22Rv1 (cell line): ENCODE measurements at regions not wholly inside any gene's neighbourhood (a gene's known extent, or its start where the extent isn't known, plus 50 kb on each side); places are given as distances from the start of the nearest gene placed in this dataset.

Source experiments
- CTCF ChIP-seq: fragments of 450-650 bp; IDR thresholded peaks from 2 replicates; pipeline ENCODE4 v1.5.1; 2017; ENCODE audit warnings: mild to moderate bottlenecking
- ZFX ChIP-seq: fragments of 450-650 bp; IDR thresholded peaks from 2 replicates; pipeline ENCODE4 v1.6.1; 2017; ENCODE audit warnings: antibody characterized with exemption, borderline replicate concordance

- TF ChIP-seq CTCF: no peak
- no peak for TF ChIP-seq ZFX
Observed at GRCh38 chr1:228945885-228946284, 210.6 kb downstream of the RHOU start.
